PC-3 (cell line): ENCODE measurements at regions not wholly inside any gene's neighbourhood (a gene's known extent, or its start where the extent isn't known, plus 50 kb on each side); places are given as distances from the start of the nearest gene placed in this dataset.
A peak's percentile ranks its signal among the peaks of the same experiment; 100 is the strongest.

Experiments
- ATAC-seq: fragments of 200-7000 bp; cut with Tn5 transposase; 2 replicates; pipeline ENCODE4 v1.9.1; 2020; ENCODE audit warnings: mild to moderate bottlenecking, moderate library complexity
- BruUV-seq: library from RNA; stranded (reverse); fragments of 400-500 nt; replicated peaks from 2 replicates; lab custom pipeline; 2021; lab: Mats Ljungman, UMichigan
- CTCF ChIA-PET: fragments of 300-600 bp; sonication (Branson Sonifier 250); formaldehyde crosslinking; loops from one replicate; lab custom pipeline; 2022; ENCODE audit warnings: antibody characterized with exemption; lab: Charles Lee
- POLR2A ChIA-PET: fragments of 300-600 bp; sonication (Branson Sonifier 250); formaldehyde crosslinking; loops from one replicate; lab custom pipeline; 2022; ENCODE audit warnings: antibody characterized with exemption; ENCODE audit not compliant: unreplicated experiment; lab: Charles Lee
- DNase-seq: peaks from one replicate; pipeline ENCODE4 v3.0.0-alpha.2; 2015
- H2AFZ ChIP-seq: fragments of 300-600 bp; sonication (generic); 2 replicates; pipeline ENCODE4 v1.6.0; 2016; ENCODE audit warnings: antibody characterized with exemption, low read length
- H3F3A ChIP-seq: fragments of 300-600 bp; sonication (generic); one replicate; pipeline ENCODE4 v1.6.0; 2017; ENCODE audit warnings: antibody characterized with exemption, low read length, control low read depth, mild to moderate bottlenecking; ENCODE audit not compliant: unreplicated experiment
- H3K27ac ChIP-seq: fragments of 300-600 bp; sonication (generic); 2 replicates; pipeline ENCODE4 v1.5.1; 2016; ENCODE audit warnings: mild to moderate bottlenecking, low read length
- H3K27me3 ChIP-seq: fragments of 300-600 bp; sonication (generic); 2 replicates; pipeline ENCODE4 v1.6.1; 2016; ENCODE audit warnings: low read length, mixed read lengths
- H3K36me3 ChIP-seq: fragments of 300-600 bp; sonication (generic); 2 replicates; pipeline ENCODE4 v1.6.1; 2016; ENCODE audit warnings: low read depth, mixed run types, low read length, mixed read lengths
- H3K4me1 ChIP-seq: fragments of 300-600 bp; sonication (generic); 2 replicates; pipeline ENCODE4 v1.5.1; 2016; ENCODE audit warnings: low read length; ENCODE audit not compliant: insufficient read depth
- H3K4me2 ChIP-seq: fragments of 300-600 bp; sonication (generic); 2 replicates; pipeline ENCODE4 v1.6.0; 2016; ENCODE audit warnings: low read length
- H3K4me3 ChIP-seq: fragments of 300-600 bp; sonication (generic); 2 replicates; pipeline ENCODE4 v1.5.1; 2016; ENCODE audit warnings: mild to moderate bottlenecking, low read length, mixed read lengths
- H3K79me2 ChIP-seq: fragments of 300-600 bp; sonication (generic); 2 replicates; pipeline ENCODE4 v1.6.1; 2017; ENCODE audit warnings: low read length, mixed read lengths
- H3K9ac ChIP-seq: fragments of 300-600 bp; sonication (generic); 2 replicates; pipeline ENCODE4 v1.6.0; 2016; ENCODE audit warnings: mild to moderate bottlenecking, low read length
- H3K9me2 ChIP-seq: fragments of 300-600 bp; sonication (generic); replicated peaks from 2 replicates; pipeline ENCODE4 v1.6.1; 2016; ENCODE audit warnings: mixed run types, low read length, mixed read lengths
- H3K9me3 ChIP-seq: fragments of 300-600 bp; sonication (generic); 2 replicates; pipeline ENCODE4 v1.6.1; 2016; ENCODE audit warnings: low read length, mixed read lengths
- H4K20me1 ChIP-seq: fragments of 300-600 bp; sonication (generic); 2 replicates; pipeline ENCODE4 v1.6.1; 2016; ENCODE audit warnings: low read length, mixed read lengths
- EZH2 ChIP-seq: fragments of 300-600 bp; sonication (generic); IDR thresholded peaks from one replicate; pipeline ENCODE4 v1.6.1; 2017; ENCODE audit warnings: antibody characterized with exemption, mild to moderate bottlenecking, low read length; ENCODE audit not compliant: unreplicated experiment
- EZH2phosphoT487 ChIP-seq: fragments of 300-600 bp; sonication (generic); IDR thresholded peaks from 2 replicates; pipeline ENCODE4 v1.6.1; 2018; ENCODE audit warnings: mild to moderate bottlenecking, antibody characterized with exemption, low read length, borderline replicate concordance
- intact Hi-C: fragments of 100-400 bp; cut with micrococcal nuclease; formaldehyde crosslinking; loops from 2 replicates; pipeline ENCODE4 v1.9.0; 2023
- TF ChIP-seq, protein P1 (sequence below): fragments of 300-600 bp; sonication (generic); conservative IDR thresholded peaks from 2 replicates; pipeline ENCODE4 v1.5.1; 2017; ENCODE audit warnings: antibody characterized with exemption, low read depth, mild to moderate bottlenecking, low read length

DNA sequence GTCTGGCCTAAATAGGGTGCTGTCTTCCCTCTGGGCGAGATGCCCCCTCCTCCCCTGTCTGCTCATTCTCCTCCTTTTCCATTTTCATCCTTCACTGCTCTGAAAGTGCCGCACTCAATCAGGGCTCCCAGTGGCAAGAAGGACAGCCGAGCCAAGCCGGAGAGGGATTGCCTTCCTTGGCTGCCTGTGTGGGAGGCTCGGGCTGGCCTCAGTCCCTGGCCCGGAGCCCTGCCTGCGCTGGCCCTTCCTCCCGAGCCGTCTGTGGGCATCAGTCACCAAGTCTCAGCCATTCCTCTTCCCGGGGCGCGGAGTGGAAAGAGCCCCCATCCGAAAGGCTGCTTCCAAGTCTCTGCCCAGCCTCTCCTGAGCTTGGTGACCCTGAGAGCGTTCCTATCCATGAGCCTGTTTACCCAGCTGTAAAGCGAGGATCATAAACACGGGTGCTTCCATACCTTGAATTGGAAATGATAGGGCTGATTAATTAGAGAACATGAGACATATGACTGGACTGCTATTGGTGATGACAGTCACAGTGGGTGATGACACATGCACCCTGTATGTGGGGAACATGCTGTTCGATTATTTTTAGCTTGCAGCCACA is 59.1 kb upstream of the TLE3 start:
- no peak overlapping the region for H3K27ac ChIP-seq
- TF ChIP-seq, protein P1, sequence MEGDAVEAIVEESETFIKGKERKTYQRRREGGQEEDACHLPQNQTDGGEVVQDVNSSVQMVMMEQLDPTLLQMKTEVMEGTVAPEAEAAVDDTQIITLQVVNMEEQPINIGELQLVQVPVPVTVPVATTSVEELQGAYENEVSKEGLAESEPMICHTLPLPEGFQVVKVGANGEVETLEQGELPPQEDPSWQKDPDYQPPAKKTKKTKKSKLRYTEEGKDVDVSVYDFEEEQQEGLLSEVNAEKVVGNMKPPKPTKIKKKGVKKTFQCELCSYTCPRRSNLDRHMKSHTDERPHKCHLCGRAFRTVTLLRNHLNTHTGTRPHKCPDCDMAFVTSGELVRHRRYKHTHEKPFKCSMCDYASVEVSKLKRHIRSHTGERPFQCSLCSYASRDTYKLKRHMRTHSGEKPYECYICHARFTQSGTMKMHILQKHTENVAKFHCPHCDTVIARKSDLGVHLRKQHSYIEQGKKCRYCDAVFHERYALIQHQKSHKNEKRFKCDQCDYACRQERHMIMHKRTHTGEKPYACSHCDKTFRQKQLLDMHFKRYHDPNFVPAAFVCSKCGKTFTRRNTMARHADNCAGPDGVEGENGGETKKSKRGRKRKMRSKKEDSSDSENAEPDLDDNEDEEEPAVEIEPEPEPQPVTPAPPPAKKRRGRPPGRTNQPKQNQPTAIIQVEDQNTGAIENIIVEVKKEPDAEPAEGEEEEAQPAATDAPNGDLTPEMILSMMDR: no peak
- TF ChIP-seq EZH2phosphoT487: no peak
- no peak for TF ChIP-seq EZH2
- H4K20me1 ChIP-seq: no peaks in the 10 kb centered on the region
- no peaks in the 10 kb centered on the region for H3K79me2 ChIP-seq
- H3K9ac ChIP-seq: no peak overlapping the region
- peaks cover 7% of the 10 kb centered on the region; the same call in 1 of the 2 replicates for H3K27me3 ChIP-seq
- H3K4me2 ChIP-seq: peak overlapping the region; percentile 16; the same call in 1 of the 2 replicates
- H3K4me3 ChIP-seq: no peak overlapping the region
- no peaks in the 10 kb centered on the region for H3F3A ChIP-seq
- no peaks in the 10 kb centered on the region for H3K9me3 ChIP-seq
- ChIA-PET POLR2A (no interaction called here), CTCF (interaction anchor here (0.6 kb wide), 1 partner anchor 119 kb away, joined by 20 read pairs; no protein-coding TSS in a partner anchor)
- no peak for ATAC-seq
- H2AFZ ChIP-seq: no peak overlapping the region
- intact Hi-C loops: no loop called here
- no peaks in the 10 kb centered on the region for H3K4me1 ChIP-seq
- no peaks in the 10 kb centered on the region for H3K36me3 ChIP-seq
- peak; percentile 6 for DNase-seq
- BruUV-seq: no TSS peak
- H3K9me2 ChIP-seq: no peaks in the 10 kb centered on the region

DNA sequence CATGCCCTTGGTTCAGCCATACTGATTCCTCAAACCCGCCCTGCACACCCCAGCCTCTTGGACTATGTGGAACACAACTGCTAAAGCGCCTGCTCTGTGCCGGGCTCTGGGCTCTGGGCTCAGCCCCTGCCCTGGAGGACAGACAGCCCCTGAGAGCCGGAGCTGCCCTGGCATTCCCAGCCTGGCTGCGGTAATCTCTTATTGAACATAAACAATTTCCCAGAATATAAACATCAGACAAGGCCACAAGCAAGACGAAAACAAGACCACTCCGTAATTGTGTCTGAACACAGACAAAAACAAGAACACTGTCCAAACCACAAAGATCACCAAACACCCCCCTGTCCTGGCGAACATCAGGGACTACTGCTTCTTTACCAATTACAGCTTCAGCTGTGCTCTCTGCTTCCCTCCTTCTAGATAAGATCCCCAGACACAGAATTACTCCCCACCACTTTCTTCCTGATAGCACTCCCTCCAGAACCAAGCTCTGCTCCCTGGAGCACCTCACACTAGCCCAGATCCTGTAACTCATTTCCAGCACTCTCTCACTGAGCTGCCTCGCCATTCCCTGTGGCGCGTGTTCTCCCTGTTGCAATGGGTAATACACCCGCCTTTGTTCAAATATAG is 57.1 kb upstream of the TLE3 start:
- DNase-seq: no peak
- no peak overlapping the region for H3K27ac ChIP-seq
- no peaks in the 10 kb centered on the region for H3K79me2 ChIP-seq
- peaks cover 7% of the 10 kb centered on the region; the same call in 1 of the 2 replicates for H3K27me3 ChIP-seq
- no peak overlapping the region for H3K4me3 ChIP-seq
- no peaks in the 10 kb centered on the region for H3F3A ChIP-seq
- H3K9me2 ChIP-seq: no peaks in the 10 kb centered on the region
- ATAC-seq: no peak
- H2AFZ ChIP-seq: no peak overlapping the region
- no peak overlapping the region for H3K9ac ChIP-seq
- 0 out of 2 replicates have a peak, but pooled peaks cover 2% of the 10 kb centered on the region for H3K4me1 ChIP-seq
- H3K4me2 ChIP-seq: no peak overlapping the region
- ChIA-PET CTCF (no interaction called here), POLR2A (no interaction called here)
- TF ChIP-seq, protein P1: no peak
- TF ChIP-seq EZH2phosphoT487: no peak
- intact Hi-C loops: no loop called here
- no peaks in the 10 kb centered on the region for H3K9me3 ChIP-seq
- BruUV-seq: no TSS peak
- H4K20me1 ChIP-seq: no peaks in the 10 kb centered on the region
- no peaks in the 10 kb centered on the region for H3K36me3 ChIP-seq
